ELR (cell line): ENCODE measurements at regions not wholly inside any gene's neighbourhood (a gene's known extent, or its start where the extent isn't known, plus 50 kb on each side); places are given as distances from the start of the nearest gene placed in this dataset.

Source experiments
- DNase-seq: peaks from one replicate; pipeline ENCODE4 v3.0.0-alpha.2; 2015; ENCODE audit warnings: low read depth

DNA sequence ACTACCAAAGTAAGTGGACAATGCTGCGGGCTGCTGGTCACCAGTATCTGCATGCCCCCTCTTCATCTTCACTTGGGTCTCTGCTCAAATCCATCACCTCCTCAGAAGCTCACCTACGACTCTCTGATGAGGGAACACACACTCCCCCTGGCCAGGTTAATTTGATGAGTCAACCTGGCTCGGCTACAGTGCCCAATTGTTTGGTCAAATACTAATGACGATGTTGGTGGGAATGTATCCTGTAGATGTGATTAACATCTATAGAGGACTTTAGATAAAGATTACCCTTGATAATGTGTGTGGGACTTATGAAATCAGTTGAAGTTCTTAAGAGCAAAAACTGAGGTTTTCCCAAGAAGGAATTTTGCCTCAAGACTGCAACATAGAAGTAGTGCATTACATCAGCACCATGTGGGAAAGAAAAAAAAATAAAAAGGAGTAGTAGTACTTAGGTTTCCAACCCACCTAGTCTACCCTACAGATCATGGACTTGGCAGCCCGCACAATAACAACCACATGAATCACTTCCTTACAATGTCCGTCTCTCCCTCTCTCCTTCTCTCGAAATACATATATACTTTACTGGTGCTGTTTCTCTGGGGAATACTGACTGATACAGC lies 467.3 kb downstream of the DNAH5 start:
- peak; percentile 92 for DNase-seq

DNA sequence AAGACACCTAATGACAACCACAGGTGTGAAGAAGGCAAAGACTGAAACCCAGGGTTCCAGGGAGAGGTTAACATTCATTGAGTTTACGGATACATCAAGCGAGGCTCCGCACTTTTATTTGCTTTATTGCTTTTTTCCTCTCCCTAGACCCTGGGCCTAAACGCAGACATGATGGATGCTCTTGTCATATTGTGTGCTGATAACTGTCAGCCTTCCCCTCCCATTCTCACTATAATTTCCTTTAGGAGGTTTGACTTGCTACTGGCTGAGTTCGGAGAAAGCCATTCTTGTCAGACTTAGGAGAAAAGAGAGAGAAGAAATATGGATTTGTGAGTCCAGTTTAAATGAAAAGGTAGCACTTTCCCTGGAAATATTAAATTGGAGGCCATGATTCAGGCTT lies 471.6 kb downstream of the DNAH5 start:
- DNase-seq: no peak

DNA sequence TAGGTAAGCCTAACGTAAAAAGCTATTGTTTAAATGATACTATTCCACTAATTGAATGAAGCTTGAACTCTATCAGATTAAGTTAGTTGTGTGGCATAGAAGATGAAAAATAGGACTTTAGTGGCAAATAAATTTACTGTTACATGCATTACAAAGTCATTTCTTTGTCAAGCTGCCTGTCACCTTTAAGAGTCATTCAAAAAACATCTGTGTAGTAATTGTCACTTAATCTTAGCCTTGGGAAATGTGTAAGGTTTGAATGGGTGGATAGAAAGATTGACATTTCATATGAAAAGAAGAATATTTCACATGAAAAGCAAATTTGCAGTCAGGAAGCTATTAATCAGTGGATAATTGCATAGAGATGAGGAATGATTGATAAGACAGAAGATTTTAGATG lies 473.5 kb downstream of the DNAH5 start:
- no peak for DNase-seq

DNA sequence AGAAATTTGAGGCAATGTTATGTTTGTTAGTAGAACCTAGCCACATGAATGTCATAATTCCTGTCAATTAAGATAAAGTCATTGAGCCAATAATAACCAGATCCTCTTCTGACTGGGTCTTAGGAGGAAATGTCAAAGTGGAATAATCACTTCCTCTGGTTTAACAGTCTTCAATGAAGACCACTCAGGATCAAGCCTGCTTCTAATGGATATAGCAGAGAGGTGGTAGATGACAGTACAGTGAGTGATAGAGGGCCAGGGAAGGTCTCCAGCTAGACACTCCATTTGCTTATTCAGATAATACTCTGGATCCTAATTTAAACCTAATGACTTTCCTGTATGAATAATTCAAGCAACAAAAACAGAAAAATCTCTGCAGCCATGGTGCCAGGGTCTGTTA lies 474.2 kb downstream of the DNAH5 start:
- no peak for DNase-seq

DNA sequence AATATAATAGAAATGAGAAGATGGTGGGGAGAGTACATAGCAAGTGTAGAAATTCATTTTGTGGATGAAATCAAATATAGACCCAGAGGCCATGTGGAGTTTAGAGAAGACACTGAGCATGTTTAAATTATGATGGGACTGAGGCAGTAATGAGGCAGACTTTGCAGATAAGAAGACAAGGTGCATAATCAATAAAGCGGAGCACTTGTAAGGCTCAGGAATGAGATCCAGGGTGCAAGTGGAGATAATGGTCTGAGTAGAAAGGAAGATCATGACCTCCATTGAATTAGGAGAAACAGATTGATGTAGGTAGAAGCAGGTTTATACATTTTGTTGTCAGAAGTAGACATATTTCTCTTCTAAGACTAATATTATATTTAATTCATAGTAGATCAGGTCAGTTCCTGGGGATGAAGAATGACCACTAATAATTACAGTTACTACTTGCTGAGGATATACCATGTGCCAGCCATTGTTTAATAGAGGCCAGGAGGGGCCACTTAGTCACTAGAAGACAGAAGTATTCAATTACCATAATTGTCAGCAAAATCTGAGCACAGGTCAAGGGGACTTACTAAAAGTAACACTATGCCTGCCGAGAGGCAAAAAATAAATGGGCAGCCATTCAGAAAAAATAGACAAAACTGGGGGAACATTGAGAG lies 479.8 kb downstream of the DNAH5 start:
- no peak for DNase-seq

DNA sequence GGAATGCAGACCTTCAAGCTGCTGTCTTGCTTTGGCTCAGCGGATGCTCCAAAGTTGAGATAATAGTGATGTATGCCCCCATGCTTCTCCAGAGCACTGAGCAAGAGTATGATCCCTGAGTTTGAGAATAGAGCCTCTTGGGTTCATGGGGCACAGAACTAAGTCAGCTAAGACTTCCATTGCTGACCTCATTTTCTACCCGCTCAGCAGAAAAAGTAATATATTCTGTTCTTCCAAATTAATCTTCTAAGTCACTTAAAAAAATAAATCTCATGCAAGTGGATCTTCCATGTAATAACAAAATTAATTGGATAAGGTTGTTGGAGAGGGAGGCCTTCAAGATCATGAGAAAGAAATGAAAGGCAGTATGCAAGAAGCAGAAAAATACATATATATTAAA lies 483.9 kb downstream of the DNAH5 start:
- DNase-seq: no peak

DNA sequence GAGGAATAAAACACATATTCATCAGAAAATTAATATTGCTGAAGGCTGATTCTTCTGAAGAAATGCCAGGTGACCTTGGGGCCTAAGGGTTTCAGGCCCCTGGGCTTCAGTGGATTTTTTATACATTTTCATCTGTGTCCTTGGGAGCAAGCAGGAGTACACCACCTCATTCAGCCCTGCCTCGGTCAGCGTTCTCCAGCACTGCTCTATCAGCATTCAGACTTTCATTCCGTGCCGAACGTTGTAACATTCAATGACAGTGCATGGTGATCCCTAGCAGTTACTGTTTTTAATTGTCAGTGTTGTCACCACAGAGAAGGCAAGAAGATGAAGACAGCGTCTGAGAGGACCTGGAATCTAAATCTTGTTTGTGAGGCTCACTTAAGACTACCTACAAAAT lies 490.4 kb downstream of the DNAH5 start:
- DNase-seq: no peak

DNA sequence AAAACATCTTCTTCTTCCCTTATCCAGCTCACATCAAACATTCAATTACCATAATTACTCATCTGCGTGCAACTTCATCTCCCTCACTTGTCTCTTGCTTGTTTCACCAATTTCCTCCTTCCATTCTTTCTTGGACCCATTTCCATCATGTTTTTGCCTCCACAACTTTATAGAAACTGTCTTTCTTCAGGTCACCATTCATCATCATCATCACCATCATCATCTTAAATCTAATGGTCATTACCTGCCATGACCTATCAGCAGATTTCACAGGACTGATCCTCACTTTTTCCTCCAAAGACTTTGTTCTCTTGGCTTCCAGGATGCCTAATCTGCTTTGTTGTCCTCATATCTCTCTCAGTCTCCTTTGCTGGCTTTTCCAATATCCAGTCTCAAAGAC lies 495.6 kb downstream of the DNAH5 start:
- DNase-seq: no peak

DNA sequence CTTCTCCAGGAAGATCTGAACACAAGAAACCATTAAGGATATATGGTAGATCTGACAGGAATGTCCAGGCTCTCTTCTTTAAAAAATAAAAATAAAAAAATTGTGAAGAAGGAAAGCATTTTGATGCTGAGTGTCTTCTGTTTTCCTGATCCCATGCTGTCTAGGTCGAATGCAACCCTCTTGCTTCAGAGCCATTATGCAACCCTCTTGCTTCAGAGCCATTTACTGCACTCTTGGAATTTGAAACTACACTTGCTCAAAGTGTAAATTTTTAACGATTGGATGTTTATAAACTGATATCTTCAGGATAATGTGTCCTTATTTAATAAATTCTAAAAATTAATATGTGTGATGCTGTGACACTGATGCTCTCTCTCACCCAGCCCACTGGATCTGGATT lies 505.1 kb downstream of the DNAH5 start:
- DNase-seq: no peak

DNA sequence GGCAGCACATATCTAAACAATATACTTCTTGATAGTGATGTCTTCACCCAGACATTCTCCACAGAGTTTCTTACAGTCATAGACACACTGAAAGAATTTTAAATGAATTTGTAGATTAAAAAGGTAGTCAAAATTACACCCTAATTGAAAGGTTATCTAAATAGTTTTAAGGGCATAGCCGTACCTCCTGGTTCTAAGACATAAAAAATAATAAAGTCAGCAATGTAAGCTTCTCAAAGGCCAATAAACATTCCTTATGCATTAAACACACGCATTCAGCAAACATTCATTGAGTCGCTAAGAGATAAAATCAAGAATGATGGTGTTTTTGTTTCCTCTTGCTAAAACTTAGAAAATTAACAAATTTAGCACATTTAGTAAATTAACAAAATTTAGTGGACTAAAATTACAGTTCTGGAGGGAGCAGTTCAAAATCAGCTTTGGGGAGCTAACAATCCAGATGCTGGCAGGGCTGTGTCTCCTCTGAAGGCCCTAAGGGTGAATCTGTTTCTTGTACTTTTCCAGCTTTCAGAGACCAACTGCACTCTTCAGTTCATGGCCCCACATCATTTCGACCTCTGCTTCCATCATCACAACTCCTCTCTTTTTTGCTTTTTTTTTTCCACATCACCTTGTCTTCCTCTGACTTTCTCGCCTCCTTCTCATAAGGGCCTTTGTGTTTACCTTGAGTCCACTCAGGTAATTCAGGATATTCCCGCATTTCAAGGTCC lies 516.5 kb downstream of the DNAH5 start:
- peak; percentile 18 for DNase-seq

DNA sequence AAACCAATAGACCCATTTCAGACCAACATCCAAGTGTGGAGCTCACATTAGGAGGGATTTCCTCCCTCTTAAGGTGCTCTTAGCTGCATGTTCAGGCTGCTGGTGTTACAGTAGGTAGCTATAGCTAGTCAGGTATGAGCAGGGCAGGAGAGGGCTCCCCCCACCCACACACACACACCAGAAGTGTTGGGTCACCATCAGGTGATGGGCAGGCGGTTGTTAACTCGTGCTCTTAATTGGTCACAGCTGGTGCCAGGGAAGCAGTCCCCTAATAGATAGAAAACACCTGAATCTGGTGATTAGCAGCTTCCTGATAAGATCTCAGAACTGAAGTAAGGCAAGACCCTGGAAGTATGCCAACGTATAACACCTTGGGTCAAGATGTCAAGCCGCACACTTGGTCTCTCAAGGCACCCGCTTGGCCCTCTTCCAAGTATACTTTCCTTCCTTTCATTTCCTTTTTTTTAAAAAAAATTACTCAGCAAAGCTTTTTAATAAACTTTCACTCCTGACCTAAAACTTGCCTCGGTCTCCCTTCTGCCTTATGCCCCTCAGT lies 532.4 kb downstream of the DNAH5 start:
- DNase-seq: peak; percentile 5

DNA sequence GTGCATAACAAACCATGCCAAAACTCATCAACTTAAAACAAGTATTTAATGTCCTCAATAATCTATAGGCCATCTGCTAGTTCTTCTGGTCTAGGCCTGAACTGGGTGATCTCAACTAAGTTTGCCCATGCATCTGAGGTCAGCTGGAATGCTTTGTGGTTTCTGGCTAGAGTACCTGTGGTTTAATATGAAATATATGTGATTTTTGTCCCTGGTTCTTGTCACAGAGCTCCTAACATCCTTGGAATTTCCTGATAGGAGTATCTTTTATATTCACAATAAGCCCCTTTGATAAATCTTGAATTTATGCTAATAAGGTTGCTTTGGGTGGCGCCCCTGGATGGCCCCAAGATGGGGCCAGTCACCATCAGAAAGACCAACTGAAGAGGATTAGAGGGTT lies 535.9 kb downstream of the DNAH5 start:
- peak; percentile 41 for DNase-seq

DNA sequence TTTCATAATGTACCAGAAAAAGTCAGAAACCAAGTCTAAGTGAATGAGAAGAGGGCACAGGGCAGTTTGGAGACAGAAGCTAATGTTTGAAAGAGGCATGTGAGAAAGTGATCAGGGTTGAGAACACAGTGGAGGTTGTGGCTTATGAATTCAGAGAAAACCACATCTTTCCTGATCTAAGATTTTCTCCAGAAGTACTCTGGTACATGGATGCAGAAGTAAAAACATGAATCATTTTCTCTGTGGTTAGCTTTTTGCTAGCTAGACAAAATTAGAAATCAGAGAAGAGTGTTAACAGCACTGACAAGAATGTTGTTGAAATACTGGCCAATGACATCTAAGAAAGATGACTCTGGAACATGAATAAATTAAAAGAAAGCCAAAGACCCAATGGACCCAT lies 541.1 kb downstream of the DNAH5 start:
- DNase-seq: no peak

DNA sequence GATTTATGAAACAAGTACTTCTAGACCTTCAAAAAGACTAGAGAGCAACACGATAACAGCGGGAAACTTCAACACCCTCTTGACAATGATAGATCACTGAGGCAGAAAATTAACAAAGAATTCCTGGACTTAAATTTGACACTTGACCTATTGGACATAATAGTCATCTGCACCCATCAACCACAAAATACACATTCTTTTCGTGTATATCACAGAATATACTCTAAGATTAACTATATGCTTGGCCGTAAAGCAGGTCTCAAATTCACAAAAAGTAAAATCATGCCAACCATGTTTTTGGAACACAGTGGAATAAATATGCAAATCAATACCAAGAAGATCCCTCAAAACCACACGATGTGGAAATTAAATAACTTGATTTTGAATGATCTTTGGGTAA lies 559.4 kb downstream of the DNAH5 start:
- peak; percentile 2 for DNase-seq

DNA sequence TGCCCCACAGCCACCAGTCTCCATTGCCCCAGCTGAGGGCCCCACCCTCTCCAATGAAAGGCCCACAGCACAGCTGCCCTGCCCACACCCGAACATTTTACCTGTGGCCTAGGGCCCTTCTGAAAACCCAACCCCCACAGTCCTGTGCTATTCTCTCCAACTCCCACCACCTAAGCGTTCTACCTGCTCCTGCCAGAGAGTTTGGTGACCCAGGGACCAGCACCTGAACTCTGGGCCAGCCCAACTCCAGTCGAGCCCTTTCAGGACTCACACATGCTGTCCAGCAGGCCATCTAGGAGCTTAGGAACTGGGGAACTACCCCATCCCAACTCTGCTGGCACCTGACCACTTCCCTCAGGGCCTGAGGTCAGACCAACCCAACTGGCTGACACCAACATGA lies 562.3 kb downstream of the DNAH5 start:
- DNase-seq: no peak

DNA sequence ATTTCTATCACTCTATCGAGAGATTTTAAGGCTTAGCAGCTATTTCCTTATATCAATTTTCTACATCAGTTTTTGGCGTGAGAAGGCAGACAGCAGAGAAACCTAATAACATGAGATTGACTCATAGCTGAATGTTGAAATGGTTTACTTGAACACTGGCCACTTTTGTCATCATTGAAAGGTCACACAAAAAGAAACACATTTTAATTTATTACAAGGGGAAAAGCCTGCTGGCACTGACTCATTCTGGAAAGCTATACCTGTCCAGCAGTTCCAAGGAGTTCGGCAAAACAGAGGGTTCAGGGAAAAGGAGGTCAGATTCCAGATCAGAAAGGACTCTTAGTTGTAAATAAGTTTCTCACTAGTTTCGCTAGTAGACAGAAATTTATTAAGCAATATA lies 566.4 kb downstream of the DNAH5 start:
- no peak for DNase-seq

DNA sequence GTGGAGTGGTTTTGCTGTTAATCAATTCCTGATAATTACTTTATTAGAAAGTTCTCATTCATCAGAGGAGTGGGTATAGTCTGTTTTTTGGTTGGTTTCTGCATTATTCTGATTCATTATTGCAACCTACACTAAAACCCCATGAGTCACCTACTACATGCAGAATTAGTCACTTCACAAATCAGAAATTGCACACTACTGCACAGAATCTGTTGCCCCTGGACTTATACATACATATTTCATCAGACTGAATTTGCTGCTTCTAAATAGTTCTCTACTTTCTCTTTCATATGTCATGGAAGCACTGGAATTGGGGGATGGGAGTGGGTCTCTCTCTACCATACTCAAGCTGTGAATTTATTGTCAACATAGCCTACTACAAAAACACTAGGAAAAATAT lies 585.1 kb downstream of the DNAH5 start:
- peak; percentile 83 for DNase-seq

DNA sequence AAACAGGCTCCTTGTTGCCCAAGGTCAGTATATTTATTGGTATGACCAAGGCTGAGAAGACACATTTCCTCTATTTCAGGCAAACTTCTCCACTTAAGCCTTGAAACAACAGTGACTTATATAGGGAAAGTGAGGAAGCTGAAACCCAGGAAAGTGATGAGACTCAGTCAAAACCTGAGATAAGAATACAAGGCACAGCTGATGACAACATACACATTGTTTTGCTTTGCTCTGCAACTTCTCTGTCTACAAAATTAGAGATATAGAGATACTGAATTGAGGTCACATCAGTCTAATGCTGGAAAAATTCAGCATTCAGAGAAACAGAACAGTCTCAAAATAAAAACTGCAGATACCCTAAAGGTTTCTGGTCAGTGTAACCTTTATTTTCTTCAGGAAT lies 586.1 kb downstream of the DNAH5 start:
- DNase-seq: no peak

DNA sequence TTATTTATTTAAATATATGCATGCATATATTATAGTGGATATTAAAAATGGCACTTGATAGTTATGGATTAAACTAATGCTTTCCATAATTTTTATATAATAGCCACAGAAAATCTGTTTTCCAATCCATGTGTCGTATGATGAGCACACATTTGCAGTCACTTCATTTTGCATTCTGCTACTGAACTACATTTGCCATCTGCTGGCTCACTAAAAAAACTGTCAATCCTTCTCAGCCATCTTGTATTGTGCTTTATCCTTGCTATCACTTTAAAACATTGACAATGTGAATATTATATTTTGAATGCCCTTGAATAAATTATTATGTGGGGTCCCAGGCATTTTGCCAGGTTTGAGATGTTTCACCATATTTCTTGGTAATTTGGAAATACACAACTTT lies 586.6 kb downstream of the DNAH5 start:
- no peak for DNase-seq

DNA sequence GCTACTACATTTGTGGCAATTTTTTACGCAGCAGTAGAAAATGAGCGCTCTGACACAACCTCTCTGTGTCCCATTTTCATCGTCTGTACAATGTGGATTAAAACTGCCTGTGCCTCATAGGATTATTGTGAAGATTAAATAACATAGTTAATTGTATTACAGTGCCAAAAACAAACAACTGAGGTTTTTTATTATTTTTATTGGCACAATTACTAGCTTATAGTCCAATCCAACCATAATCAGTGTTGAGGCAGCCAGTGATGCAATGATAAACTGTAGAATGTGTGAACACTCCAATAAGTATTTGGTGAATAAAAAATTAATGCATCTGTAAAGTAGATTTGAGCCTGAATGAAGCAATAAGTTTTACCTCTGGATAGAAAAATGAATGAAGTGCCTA lies 588.3 kb downstream of the DNAH5 start:
- no peak for DNase-seq

DNA sequence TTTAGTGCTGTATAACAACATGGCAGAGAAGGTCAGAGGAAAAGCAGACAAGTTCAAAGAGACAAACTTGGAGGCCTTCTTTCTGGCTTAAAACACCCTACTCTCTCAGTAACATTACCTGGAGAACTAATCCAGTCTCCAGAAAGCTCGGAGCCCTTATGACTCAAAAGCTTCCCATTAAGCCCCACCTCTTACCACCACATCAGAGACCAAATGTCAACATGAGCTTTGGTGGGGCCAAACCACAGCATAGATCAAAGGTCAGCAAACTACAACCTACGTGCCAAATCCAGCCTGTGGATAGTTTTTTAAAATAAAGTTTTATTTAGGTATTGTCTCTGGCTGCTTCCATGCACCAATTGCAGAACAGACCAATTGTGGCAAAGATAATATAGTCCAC lies 589.9 kb downstream of the DNAH5 start:
- no peak for DNase-seq

DNA sequence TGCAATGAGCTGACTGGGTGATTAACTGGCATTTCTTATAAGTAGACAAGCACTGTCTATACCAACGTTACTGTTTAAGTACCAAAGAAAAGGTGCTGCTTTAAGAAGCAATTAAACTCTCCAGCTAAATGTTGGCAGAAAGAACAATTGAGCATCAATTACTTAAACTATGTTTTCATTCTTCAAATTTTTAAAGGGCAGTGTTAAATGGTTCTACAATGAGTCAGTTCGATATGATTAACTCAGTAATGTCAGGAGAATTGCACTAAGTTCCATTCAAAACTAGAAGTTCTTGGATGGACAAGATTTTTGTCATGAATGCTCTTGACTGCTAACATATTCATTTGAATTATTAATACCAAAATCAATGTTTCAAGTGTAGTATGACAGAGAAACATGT lies 593.7 kb downstream of the DNAH5 start:
- DNase-seq: peak; percentile 14

DNA sequence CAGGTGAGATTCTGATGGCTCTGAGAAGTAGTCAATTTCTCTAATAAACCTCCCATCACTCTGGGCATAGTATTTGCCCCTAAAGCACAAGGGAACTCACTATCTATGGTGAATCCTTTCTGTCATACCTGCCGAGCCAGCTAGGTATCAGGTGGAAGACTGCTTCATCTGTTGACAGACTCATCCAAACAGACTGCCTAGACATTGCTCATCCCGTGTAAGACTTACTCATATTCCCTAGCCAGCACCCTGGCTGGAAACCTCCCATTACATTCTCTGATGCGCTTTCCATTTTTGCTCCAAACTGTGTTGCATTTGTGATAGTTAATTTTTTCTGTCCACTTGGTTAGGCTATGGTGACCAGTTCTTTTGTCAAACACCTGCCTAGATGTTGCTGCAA lies 595.9 kb downstream of the DNAH5 start:
- peak; percentile 28 for DNase-seq
